T47D (cell line): ENCODE measurements at regions not wholly inside any gene's neighbourhood (a gene's known extent, or its start where the extent isn't known, plus 50 kb on each side); places are given as distances from the start of the nearest gene placed in this dataset.
"Not testable (repeated sequence)": the region's sequence is repeated elsewhere in the genome, so short reads cannot be mapped to it uniquely, and the experiment has no call there.

Experiments
- DNase-seq, 2 experiments: peaks; one replicate each; pipeline versions ENCODE4 v3.0.0 to v3.0.0-alpha.2; 2011 to 2012; ENCODE audit warnings: low read depth in 1 of 2, low spot score in 1 of 2
- JUND ChIP-seq: IDR thresholded peaks from 2 replicates; pipeline ENCODE4 v1.6.1; 2012; ENCODE audit warnings: low read depth
- in situ Hi-C: cut with HindIII; loops from 2 replicates; pipeline ENCODE4 v1.10.0; 2016; ENCODE audit warnings: low sequenced_read_pairs, low pct_unique_long_range_greater_than_20kb

DNA sequence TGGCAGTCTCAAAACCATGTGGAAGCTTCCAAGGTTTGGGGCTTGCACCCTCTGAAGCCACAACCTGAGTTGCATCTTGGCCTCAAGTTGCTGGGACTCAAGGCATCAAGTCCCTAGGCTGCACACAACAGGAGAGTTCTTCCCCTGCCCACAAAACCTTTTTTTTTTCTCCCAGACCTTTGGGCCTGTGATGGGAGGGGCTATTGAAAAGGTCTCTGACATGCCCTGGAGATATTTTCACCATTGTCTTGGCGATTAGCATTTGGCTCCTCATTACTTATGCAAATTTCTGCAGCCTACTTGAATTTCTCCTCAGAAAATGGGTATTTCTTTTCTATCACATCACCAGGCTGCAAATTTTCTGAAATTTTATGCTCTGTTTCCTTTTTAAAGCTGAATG, 349.5 kb upstream of the EDA2R start:
- in situ Hi-C loops = no loop called here
- TF ChIP-seq JUND = no peak
- no peak for DNase-seq

DNA sequence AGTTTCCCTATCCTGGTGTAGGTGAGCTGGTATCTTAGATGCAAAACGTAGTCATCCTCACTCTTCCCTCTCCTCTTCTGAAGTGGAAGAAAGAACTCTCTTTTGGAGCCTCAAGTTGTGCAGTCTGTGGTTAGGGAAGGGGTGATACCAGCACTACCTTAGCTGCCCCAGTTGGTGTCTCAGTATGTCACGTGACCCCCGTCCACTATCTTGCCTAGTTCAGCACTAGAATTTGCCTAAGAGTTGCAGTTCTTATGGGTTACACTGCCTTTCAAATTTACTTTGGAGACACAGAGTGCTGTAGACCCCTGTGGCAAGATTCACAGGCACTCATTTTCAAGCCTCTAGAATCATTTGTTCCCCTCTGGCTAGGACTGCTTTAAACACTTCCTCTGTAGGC, 322.8 kb upstream of the EDA2R start:
- in situ Hi-C loops = no loop called here
- no peak for DNase-seq
- no peak for TF ChIP-seq JUND

DNA sequence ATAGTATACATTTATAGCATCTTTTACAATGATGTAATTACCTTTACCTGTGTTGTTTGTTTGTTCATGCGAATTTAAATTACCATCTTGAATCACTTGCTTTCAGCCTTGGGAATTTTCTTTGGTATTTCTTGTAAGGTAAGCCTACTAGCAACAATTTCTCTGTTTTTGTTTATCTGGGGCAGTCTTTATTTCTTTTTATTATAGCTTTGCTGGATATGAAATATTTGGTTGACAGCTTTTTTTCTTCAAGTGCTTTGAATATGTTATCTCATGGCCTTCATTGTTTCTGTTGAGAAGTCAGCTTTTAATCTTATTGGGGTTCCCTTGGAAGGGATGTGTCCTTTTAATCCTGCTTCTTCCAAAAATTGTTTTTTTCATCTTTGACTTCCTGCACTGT, 292.8 kb upstream of the EDA2R start:
- no peak for DNase-seq
- in situ Hi-C loops = no loop called here
- TF ChIP-seq JUND = no peak

DNA sequence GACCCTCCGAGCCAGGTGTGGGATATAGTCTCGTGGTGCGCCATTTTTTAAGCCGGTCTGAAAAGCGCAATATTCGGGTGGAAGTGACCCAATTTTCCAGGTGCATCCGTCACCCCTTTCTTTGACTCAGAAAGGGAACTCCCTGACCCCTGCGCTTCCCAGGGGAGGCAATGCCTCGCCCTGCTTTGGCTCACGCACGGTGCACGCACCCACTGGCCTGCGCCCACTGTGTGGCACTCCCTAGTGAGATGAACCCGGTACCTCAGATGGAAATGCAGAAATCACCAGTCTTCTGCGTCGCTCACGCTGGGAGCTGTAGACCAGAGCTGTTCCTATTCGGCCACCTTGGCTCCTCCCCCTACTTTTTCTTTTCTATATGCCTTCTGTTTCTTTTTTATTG, 291.6 kb upstream of the EDA2R start:
- in situ Hi-C loops, DNase-seq: not testable (repeated sequence)

DNA sequence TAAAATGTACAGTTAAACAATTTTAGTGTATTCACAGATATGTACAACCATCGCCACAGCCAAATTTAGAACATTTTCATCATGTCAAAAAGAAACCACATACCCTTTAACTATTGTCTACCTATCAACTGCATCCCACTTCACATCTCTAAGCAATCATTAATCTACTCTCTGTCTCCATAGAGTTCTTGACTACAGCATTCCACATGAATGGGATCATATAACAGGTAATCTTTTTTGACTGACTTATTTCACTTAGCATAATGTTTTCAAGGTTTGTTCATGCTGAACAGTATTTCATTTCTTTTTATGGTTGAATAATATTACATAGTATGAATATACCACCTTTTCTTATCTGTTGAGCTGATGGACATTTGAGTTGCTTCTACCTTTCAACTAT, 281.4 kb upstream of the EDA2R start:
- no peak for TF ChIP-seq JUND
- DNase-seq = no peak
- in situ Hi-C loops = no loop called here

DNA sequence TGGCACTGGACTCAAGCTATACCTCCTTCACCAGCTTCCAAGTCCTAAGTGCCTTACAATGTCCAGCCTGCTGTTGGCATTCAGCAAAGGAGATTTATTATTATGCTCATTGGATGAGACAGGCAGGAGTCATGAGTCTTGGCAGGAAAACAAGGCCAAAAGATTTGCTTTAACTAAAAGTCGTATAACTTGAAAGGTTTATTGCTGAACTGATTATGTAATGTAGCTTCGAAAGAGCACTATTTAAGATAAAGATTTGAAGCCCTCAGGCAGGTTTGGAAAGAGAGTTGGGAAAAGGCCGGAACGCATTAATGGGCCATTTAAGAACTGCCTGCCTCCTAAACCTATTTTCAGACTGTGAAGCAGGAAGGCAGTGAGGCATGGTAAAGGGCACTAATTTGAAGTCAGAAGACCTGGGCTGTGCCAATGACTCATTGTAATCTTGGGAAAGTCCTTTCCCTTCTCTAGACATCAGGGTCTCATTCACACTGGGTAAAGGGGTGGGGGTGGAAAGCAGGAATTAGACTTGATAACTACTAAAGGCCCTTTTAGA, 280.5 kb upstream of the EDA2R start:
- in situ Hi-C loops = no loop called here
- DNase-seq = no peak
- TF ChIP-seq JUND = no peak

DNA sequence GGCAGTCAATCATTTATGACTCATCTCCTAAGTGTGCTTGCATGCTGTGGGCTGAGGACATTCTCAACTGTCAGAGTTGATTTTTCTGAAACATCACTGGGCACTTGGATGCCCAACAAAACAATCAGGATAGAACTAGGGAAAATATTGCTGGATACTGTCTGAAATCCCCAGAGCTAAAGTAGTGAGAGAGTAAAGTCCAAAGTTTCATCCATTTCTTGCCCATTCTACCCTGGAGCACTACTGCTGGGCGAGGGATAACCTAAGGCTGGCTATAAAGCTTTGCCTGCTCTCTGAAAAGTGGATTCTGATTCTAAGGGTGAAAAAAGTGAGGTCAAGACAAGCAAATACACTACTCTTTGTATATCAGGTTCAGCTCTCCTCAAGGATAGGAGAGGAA, 279.6 kb upstream of the EDA2R start:
- in situ Hi-C loops = no loop called here
- no peak for TF ChIP-seq JUND
- DNase-seq = no peak

DNA sequence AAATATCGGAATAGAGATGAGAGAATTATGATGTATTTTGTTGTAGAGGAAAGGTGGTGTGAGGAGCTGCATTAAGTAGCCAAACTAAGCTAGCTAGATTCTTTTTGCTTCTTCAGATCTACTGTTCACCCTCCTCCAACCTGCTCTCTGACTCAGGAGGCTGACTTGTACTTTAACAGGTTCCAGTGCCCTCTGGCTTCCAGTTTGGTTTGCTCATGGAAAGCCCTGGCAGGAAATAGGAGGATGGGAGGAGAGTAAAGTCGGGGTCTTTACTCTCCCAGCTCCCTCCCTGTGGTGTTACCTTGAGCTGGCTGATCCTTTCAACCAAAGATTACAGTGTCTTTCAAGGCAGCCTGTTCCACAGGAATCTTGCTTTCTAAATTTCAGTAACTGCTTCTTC, 277.0 kb upstream of the EDA2R start:
- peak in 1 of 2 experiments; percentile 9 for DNase-seq
- TF ChIP-seq JUND = no peak
- in situ Hi-C loops = no loop called here

DNA sequence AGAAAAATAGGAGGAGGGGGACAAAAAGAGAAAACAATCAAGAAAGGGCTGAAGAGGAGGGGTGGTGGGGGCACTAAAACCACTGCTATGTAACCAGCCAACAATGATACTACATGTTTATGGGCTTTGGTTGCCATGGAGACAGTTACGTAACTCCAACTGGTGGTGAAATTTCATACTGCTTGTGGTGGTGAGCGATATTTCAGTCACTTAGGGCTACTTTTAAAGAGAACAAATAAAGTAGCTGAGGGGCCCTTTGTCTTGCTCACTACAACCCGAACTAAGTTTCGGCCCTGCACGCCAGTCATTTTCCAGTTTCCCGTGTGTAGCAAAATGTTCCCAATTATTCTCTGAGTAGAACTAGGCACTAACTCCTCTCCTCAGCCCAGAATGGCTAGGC, 275.2 kb upstream of the EDA2R start:
- TF ChIP-seq JUND = no peak
- in situ Hi-C loops = no loop called here
- peak in 1 of 2 experiments; percentile 19 for DNase-seq

DNA sequence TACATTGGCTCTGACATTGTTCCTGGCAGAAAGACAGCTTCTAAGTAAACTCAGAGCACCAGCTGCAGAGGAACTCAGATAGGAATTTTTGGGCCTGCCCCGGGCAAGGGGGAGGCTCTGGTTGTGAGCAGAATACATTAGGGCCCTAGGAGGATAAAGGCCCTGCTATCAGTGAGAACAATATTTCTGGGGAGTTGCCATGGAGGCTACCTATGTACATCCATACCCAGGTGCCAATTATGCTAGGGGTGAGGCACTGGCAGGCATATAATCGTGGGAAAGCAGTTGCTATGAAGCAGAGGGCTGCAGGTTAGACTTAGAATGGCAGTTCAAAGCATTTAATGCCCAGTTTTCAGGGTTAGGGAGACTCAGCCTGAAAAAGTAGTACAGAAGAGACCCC, 273.5 kb upstream of the EDA2R start:
- in situ Hi-C loops = no loop called here
- DNase-seq = no peak
- no peak for TF ChIP-seq JUND

DNA sequence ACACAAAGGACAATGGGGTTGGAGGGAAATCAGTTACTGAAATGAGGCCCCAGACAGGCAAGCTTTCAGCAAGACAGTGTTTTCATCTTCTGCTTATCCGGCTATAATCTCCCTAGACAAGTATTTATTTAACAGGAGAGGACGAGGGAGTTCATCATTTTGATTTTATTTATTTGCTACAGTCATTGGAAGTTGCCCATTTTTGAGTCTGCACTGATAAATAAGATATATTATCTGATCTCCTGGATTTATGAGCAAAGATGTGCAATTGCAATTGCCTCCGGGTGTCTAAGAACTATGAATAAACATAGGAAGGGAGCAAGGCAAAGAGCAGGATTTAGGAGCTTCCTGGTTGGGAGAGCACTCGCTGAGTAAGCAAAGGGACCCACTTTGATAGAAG, 263.2 kb upstream of the EDA2R start:
- TF ChIP-seq JUND = no peak
- in situ Hi-C loops = no loop called here
- DNase-seq = peak in 1 of 2 experiments; percentile 4

DNA sequence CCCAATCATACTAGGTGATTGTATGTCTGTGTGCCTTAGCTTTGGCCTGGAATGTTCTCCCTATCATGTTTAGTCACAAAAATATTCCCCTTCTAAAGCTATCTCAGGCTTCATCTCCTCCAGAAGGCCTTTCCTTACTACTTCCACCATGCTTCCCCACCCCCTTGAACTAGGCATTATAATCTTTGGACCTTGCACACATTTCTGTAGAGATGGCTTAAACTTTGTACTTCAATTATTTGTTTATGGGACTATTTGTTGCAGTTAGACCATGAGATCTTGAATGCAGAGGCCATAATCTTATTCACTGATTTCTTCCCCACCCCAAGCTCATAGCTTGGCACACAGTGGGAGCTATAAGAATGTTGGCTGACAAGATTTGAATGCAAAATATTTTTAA, 262.0 kb upstream of the EDA2R start:
- DNase-seq = no peak
- no peak for TF ChIP-seq JUND
- in situ Hi-C loops = no loop called here

DNA sequence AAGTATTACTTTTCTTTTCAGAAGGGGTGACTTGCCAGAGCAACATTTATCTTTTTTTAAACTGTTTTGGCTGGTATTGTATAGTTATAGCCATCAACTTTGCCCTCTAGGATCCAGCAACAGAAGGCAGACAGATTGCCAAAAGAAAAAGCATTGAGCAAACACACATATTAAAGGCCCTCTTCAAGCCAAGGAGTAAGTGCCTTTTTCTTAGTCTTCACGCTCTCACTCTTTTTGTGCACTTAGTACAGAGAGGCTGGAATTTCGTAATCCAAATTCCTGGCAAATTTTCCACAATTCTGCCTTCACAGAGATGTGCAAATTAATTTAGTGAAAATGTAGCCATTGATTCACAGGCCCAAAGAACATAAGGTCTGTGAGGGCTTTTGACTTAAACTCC, 253.1 kb upstream of the EDA2R start:
- DNase-seq = no peak
- in situ Hi-C loops = no loop called here
- no peak for TF ChIP-seq JUND

DNA sequence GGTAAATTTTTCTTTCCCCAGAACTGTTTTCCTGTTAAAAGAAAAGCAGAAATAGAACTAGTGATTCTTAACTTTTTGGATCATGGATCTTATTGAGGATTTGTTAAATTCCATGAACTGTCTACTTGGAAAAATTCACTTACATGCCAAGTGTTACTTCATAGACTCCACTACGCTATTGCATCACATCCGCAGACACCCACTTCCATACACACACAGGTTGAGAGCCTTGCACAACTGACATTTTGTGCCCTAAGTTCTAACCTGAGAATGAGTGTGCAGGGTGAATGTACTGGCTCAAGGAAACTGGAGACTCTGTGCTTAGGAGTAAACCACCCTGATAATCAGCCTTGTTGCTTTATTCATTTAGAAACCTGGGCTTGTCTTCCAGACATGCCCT, 250.5 kb upstream of the EDA2R start:
- no peak for DNase-seq
- no peak for TF ChIP-seq JUND
- in situ Hi-C loops = no loop called here

DNA sequence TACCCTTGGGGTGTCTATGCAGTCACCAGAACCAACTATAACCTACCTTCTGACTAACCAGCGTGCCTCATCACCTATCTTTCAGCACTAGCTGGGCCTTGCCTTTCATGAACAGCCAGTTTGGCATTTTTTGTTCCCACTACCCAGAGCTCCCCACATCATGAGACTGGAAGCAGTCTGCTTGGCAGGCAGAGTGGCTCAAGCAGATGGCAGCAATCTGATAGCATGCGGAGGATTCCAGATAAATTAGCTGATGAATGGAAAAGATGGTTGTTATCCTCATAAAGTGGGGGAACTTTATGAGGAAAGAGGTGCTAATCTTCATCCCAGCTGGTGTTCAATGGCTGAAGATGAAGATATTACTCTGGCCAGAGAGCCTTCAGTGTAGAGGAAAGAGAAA, 243.2 kb upstream of the EDA2R start:
- no peak for TF ChIP-seq JUND
- in situ Hi-C loops = no loop called here
- DNase-seq = no peak
